Upper lobe of right lung (tissue), 1 donor: ENCODE measurements at regions not wholly inside any gene's neighbourhood (a gene's known extent, or its start where the extent isn't known, plus 50 kb on each side); places are given as distances from the start of the nearest gene placed in this dataset.

ENCODE experiments used
- ATAC-seq: fragments of 200-7000 bp; cut with Tn5 transposase; one replicate; pipeline ENCODE4 v1.9.1; 2020; ENCODE audit warnings: mild to moderate bottlenecking, moderate library complexity
- DNase-seq: peaks from one replicate; pipeline ENCODE4 v3.0.0-alpha.2; 2020
- H3K27ac ChIP-seq: fragments of 200-600 bp; one replicate; pipeline ENCODE4 v1.8.0; 2022
- H3K27me3 ChIP-seq: fragments of 200-600 bp; one replicate; pipeline ENCODE4 v1.8.0; 2022; ENCODE audit warnings: mild to moderate bottlenecking
- H3K36me3 ChIP-seq: fragments of 200-600 bp; one replicate; pipeline ENCODE4 v1.8.0; 2022
- H3K4me1 ChIP-seq: fragments of 200-600 bp; one replicate; pipeline ENCODE4 v1.8.0; 2022
- H3K4me3 ChIP-seq: fragments of 200-600 bp; one replicate; pipeline ENCODE4 v1.8.0; 2022; ENCODE audit warnings: mild to moderate bottlenecking
- H3K9me3 ChIP-seq: fragments of 200-600 bp; one replicate; pipeline ENCODE4 v1.8.0; 2022
- intact Hi-C: fragments of 100-400 bp; cut with DNase I; formaldehyde crosslinking; loops from one replicate; pipeline ENCODE4 v1.11.0; 2022
- TF ChIP-seq, protein P1 (sequence below): fragments of 200-600 bp; IDR thresholded peaks from one replicate; pipeline ENCODE4 v1.8.0; 2022; ENCODE audit warnings: antibody characterized with exemption
- donor health status: DM: no; HTN: yes; CAD: no; lungs with severe emphysema.

DNA sequence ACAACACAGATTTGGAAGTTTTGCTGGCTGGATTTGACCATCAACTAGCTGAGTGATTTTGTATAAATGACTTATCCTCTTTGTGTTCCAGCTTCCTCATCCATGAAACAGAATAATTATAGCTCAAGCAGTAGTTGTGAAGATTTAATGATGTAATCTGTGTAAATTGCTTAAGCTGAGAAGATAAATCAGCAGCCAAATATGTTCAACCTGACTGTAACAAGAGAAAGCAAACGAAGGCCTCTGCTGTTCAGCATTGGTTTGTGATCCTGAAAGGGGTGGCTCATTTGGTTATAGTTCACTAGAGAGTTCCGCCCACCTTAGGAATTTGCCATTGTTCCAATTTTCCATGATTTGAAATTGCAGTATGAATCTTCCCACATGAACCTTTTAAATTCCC, 75.7 kb upstream of the CCDC112 start:
- no peaks in the 10 kb centered on the region for H3K27me3 ChIP-seq
- TF ChIP-seq, protein P1, sequence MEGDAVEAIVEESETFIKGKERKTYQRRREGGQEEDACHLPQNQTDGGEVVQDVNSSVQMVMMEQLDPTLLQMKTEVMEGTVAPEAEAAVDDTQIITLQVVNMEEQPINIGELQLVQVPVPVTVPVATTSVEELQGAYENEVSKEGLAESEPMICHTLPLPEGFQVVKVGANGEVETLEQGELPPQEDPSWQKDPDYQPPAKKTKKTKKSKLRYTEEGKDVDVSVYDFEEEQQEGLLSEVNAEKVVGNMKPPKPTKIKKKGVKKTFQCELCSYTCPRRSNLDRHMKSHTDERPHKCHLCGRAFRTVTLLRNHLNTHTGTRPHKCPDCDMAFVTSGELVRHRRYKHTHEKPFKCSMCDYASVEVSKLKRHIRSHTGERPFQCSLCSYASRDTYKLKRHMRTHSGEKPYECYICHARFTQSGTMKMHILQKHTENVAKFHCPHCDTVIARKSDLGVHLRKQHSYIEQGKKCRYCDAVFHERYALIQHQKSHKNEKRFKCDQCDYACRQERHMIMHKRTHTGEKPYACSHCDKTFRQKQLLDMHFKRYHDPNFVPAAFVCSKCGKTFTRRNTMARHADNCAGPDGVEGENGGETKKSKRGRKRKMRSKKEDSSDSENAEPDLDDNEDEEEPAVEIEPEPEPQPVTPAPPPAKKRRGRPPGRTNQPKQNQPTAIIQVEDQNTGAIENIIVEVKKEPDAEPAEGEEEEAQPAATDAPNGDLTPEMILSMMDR: no peak
- no peak overlapping the region for H3K27ac ChIP-seq
- H3K36me3 ChIP-seq: no peaks in the 10 kb centered on the region
- no peaks in the 10 kb centered on the region for H3K9me3 ChIP-seq
- ATAC-seq (no peak), DNase-seq (no peak)
- H3K4me3 ChIP-seq: no peak overlapping the region
- H3K4me1 ChIP-seq: no peaks in the 10 kb centered on the region
- intact Hi-C loops: no loop called here

DNA sequence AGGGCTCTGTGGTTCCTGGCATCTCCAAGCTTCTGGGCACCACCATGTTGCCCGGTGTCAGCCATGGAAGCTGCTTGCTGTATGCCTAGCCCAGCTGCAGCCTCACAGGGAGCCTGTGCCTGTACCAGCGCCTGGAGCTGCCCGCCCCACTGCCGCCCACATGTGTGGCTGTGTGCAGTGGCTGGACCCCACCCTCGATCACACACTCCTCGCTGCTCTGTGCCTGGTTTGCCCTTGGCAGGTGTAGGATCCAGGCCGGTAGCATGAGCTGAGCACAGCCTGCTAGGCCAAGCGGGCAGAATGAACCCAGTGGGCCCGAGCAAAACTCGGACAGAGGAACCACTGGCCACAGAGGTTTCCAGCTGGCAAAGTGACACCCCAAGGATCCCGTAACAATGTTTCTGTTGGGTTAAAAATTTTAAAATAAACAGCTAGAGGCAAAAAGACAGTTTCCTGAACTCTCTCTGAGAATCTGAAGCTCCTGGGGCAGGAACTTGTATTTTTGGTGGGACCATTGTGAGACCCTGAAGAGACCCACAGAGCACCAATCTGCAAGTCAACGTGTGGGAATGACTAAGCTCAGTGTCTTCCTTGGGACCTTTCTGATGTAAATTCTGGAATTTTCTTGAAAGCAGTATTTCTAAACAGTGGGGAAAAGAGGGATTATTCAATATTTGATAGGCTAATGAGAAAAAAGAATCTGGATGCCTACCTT, 73.1 kb upstream of the CCDC112 start:
- Histone ChIP-seq H3K4me1 (no peaks in the 10 kb centered on the region), H3K36me3 (no peaks in the 10 kb centered on the region), H3K9me3 (no peaks in the 10 kb centered on the region), H3K27me3 (no peaks in the 10 kb centered on the region), H3K27ac (no peak overlapping the region), H3K4me3 (no peak overlapping the region)
- intact Hi-C loops: no loop called here
- peak; percentile 15 for ATAC-seq
- DNase-seq: no peak
- TF ChIP-seq, protein P1: no peak

DNA sequence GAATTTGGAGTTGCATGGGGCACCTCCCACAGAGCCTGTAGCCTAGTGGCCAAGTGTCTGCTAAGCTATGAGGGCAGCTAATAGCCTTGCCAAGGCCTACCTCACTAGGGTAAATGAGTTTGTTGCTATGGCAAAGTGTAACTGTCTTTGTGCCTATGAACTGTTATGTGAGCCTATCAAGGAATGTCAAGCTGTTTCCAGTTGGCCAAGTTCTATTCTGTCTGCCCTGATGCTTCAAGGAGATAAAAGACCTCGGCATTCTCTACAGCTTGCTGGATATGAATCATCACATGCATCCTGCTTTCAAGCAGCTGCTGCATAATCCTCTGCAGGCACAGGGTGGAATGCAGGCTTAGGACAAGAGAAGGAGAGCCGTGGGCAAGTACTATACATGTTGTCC, 69.8 kb upstream of the CCDC112 start:
- H3K27ac ChIP-seq: no peak overlapping the region
- no peaks in the 10 kb centered on the region for H3K36me3 ChIP-seq
- no peak for ATAC-seq
- TF ChIP-seq, protein P1: no peak
- no peaks in the 10 kb centered on the region for H3K9me3 ChIP-seq
- no peaks in the 10 kb centered on the region for H3K27me3 ChIP-seq
- H3K4me3 ChIP-seq: no peak overlapping the region
- intact Hi-C loops: no loop called here
- no peaks in the 10 kb centered on the region for H3K4me1 ChIP-seq
- DNase-seq: no peak

DNA sequence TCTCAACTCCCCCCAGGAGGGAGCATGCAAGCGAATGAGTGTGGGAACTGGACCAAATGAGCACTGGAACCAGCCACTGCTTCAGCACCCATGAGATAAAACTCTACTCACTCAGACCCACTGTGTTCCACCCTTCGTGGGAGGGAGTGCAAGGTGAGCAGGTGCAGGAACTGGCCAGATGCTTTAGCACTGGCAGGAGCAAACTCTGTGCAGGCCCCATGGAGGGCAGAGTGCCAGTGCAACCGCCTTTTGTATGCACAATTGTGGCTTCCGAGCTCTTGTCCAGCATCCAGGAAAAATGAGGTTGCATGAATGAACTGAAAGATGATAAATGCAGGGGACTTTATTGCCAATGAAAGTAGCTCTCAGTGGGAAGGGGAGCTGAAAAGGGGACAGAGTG, 67.4 kb upstream of the CCDC112 start:
- no peaks in the 10 kb centered on the region for H3K27me3 ChIP-seq
- no peak for DNase-seq
- no peaks in the 10 kb centered on the region for H3K36me3 ChIP-seq
- no peaks in the 10 kb centered on the region for H3K4me1 ChIP-seq
- ATAC-seq: no peak
- intact Hi-C loops: no loop called here
- no peak overlapping the region for H3K27ac ChIP-seq
- H3K9me3 ChIP-seq: no peaks in the 10 kb centered on the region
- no peak overlapping the region for H3K4me3 ChIP-seq
- TF ChIP-seq, protein P1: no peak

DNA sequence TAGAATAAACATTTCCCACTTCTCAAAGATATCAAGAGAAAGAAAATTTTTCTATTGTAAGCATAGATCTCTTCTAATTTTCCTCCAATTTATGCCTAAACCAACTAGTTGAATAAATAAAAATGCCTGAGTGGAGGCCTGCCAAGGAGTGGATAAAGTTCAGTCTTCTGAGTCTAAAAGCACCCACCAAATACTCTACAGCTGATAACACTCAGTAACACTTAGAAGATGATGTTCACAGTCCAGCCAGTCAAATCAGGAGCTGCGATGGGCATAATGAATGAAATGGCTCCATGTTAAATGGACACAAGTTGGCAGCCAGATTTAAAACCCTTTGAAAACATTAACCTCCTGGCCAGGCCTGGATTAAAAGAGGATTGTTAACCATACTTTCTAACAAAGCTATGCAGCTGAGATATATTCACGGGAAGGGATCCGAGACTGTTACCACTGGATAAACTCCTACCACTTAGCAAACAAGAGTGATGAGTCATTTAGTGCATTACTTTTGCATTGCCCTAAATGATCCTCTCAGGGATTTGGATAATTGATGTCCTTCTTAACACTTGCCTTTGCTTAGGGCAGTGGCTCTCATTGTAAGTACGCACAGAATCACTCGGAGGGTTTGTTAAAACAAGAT, 63.7 kb upstream of the CCDC112 start:
- ATAC-seq: no peak
- Histone ChIP-seq H3K36me3 (no peaks in the 10 kb centered on the region), H3K4me3 (no peak overlapping the region), H3K27ac (no peak overlapping the region), H3K4me1 (no peaks in the 10 kb centered on the region), H3K27me3 (no peaks in the 10 kb centered on the region), H3K9me3 (no peaks in the 10 kb centered on the region)
- intact Hi-C loops: no loop called here
- no peak for DNase-seq
- TF ChIP-seq, protein P1: no peak
